ENCODE measurements at regions not wholly inside any gene's neighbourhood (a gene's known extent, or its start where the extent isn't known, plus 50 kb on each side); places are given as distances from the start of the nearest gene placed in this dataset.

- 44% methylated on average over 2 of the region's 2 CpGs for WGBS (ENCODE audit: missing lambda C conversion rate)
These were observed 102.0 kb downstream of the TMSB4Y start for GRCh38 chrY:13805736-13806067.

GRCh38 chrY:13830089-13830488 lies 126.4 kb downstream of the TMSB4Y start:
- H3K4me1 ChIP-seq = no peaks in the 10 kb centered on the region
- no peak overlapping the region for H3K27ac ChIP-seq
- 40% methylated on average over 9 of the region's 9 CpGs for WGBS (ENCODE audit: missing lambda C conversion rate)
- no peaks in the 10 kb centered on the region for H3K9me3 ChIP-seq
- DNase-seq (ENCODE audit: low read depth in 1 of 2, low spot score in 1 of 2) (no peak), FAIRE-seq (no peak), ATAC-seq (no peak)
- ChIA-PET CTCF (no interaction called here), POLR2A (no interaction called here)
- no peak overlapping the region for H3K4me2 ChIP-seq
- H3K4me3 ChIP-seq = no peak overlapping the region
- TF ChIP-seq MAFK (IDR thresholded peaks at IDR 0.05; ENCODE audit: partially characterized antibody) (no peak), ZFP36 (IDR thresholded peaks at IDR 0.05; ENCODE audit: borderline replicate concordance, partially characterized antibody) (no peak), FOSB (CRISPR knock-in tag; IDR thresholded peaks at IDR 0.05) (no peak), MAZ (IDR thresholded peaks at IDR 0.05; ENCODE audit: borderline replicate concordance, low read depth, low read length) (no peak), JUNB (IDR thresholded peaks at IDR 0.05) (no peak), RCOR1 (IDR thresholded peaks at IDR 0.05; ENCODE audit: low read depth, low read length) (no peak), MAX (IDR thresholded peaks at IDR 0.05) (no peak), RARB (CRISPR knock-in tag; IDR thresholded peaks at IDR 0.05) (no peak), ELK1 (IDR thresholded peaks at IDR 0.05; ENCODE audit: low read depth, low read length) (no peak), E2F6 (IDR thresholded peaks at IDR 0.05; ENCODE audit: borderline replicate concordance, low read depth) (no peak)

More at GRCh38 chrY:13805736-13806067, 102.0 kb downstream of the TMSB4Y start:
- DNase-seq (ENCODE audit: low read depth in 1 of 2, low spot score in 1 of 2) = no peak
- no peak overlapping the region for H3K4me3 ChIP-seq
- no peak for TF ChIP-seq GATA3 (IDR thresholded peaks at IDR 0.05; ENCODE audit: borderline replicate concordance)
- no peak for TF ChIP-seq CBX8 (IDR thresholded peaks at IDR 0.05)
- TF ChIP-seq RCOR1 (IDR thresholded peaks at IDR 0.05; ENCODE audit: low read depth, low read length) = no peak
- TF ChIP-seq PHF8 (IDR thresholded peaks at IDR 0.05; ENCODE audit: borderline replicate concordance, low read depth) = no peak
- TF ChIP-seq POLR2A (IDR thresholded peaks at IDR 0.05; ENCODE audit: low read length) = no peak
- no peak for TF ChIP-seq FOSB (CRISPR knock-in tag; IDR thresholded peaks at IDR 0.05)
- TF ChIP-seq ZNF302 (CRISPR knock-in tag; IDR thresholded peaks at IDR 0.05) = no peak
- no peak for TF ChIP-seq CHD2 (IDR thresholded peaks at IDR 0.05; ENCODE audit: low read length, partially characterized antibody)
- no peak for TF ChIP-seq ZC3H11A (IDR thresholded peaks at IDR 0.05)
- no peak for TF ChIP-seq HOXA7 (CRISPR knock-in tag; IDR thresholded peaks at IDR 0.05)
- no peak for TF ChIP-seq HEYL (CRISPR knock-in tag; IDR thresholded peaks at IDR 0.05)
- TF ChIP-seq NFE2L2 (conservative IDR thresholded peaks at IDR 0.05; ENCODE audit: low read length) = no peak
- no peak for TF ChIP-seq MAZ (IDR thresholded peaks at IDR 0.05; ENCODE audit: borderline replicate concordance, low read depth, low read length)
- TF ChIP-seq TP53 (CRISPR knock-in tag; IDR thresholded peaks at IDR 0.05) = no peak
- TF ChIP-seq SMC3 (IDR thresholded peaks at IDR 0.05) = no peak
- no peak for TF ChIP-seq FOSL2 (IDR thresholded peaks at IDR 0.05)
- no peak for TF ChIP-seq FOSL2 (CRISPR knock-in tag; IDR thresholded peaks at IDR 0.05)
- no peak for TF ChIP-seq NPAS2 (CRISPR knock-in tag; IDR thresholded peaks at IDR 0.05; ENCODE audit: borderline replicate concordance)
- TF ChIP-seq MAX (IDR thresholded peaks at IDR 0.05) = no peak
- H3K9me3 ChIP-seq = no peaks in the 10 kb centered on the region
- no peak overlapping the region for H3K27ac ChIP-seq
- no peak for ATAC-seq
- no peaks in the 10 kb centered on the region for H3K4me1 ChIP-seq
- ChIA-PET POLR2A (no interaction called here), CTCF (no interaction called here)
- no peak overlapping the region for H3K4me2 ChIP-seq
- no peak for FAIRE-seq

GRCh38 chrY:13844411-13844810 lies 140.7 kb downstream of the TMSB4Y start:
- ATAC-seq = no peak
- FAIRE-seq = no peak
- no peak for TF ChIP-seq HMGXB4 (CRISPR knock-in tag; IDR thresholded peaks at IDR 0.05; ENCODE audit: borderline replicate concordance)
- TF ChIP-seq MYC (IDR thresholded peaks at IDR 0.05; ENCODE audit: borderline replicate concordance, low read length) = no peak
- TF ChIP-seq CBX8 (IDR thresholded peaks at IDR 0.05) = no peak
- no peak for TF ChIP-seq CBX2 (IDR thresholded peaks at IDR 0.05; ENCODE audit: borderline replicate concordance, low read depth)
- no peak for TF ChIP-seq BCL3 (IDR thresholded peaks at IDR 0.05)
- no peak for TF ChIP-seq POLR2AphosphoS2 (conservative IDR thresholded peaks at IDR 0.05; ENCODE audit: low read length)
- TF ChIP-seq TFCP2L1 (CRISPR knock-in tag; IDR thresholded peaks at IDR 0.05) = no peak
- TF ChIP-seq JUN (IDR thresholded peaks at IDR 0.05) = no peak
- no peak for TF ChIP-seq RNF2 (IDR thresholded peaks at IDR 0.05; ENCODE audit: borderline replicate concordance, low read depth)

More at GRCh38 chrY:13844411-13844810, 140.7 kb downstream of the TMSB4Y start:
- no peak overlapping the region for H3K4me3 ChIP-seq
- 26% methylated on average over 2 of the region's 2 CpGs for WGBS (ENCODE audit: missing lambda C conversion rate)
- no peak for DNase-seq (ENCODE audit: low read depth in 1 of 2, low spot score in 1 of 2)
- no peaks in the 10 kb centered on the region for H3K9me3 ChIP-seq
- H3K4me2 ChIP-seq = no peak overlapping the region
- ChIA-PET CTCF (no interaction called here), POLR2A (no interaction called here)
- no peaks in the 10 kb centered on the region for H3K4me1 ChIP-seq
- H3K27ac ChIP-seq = no peak overlapping the region
